ENCODE measurements at regions not wholly inside any gene's neighbourhood (a gene's known extent, or its start where the extent isn't known, plus 50 kb on each side); places are given as distances from the start of the nearest gene placed in this dataset.

- TF ChIP-seq EP300 (IDR thresholded peaks at IDR 0.05), result no peak
- TF ChIP-seq CTCF (IDR thresholded peaks at IDR 0.05), result no peak
- no peak for TF ChIP-seq POLR2A (IDR thresholded peaks at IDR 0.05)
- no peak for TF ChIP-seq POLR2AphosphoS5 (IDR thresholded peaks at IDR 0.05)
These were observed 138.6 kb upstream of the PPP2R2B start for GRCh38 chr5:147017191-147017590.
